AG04449 (cell line): ENCODE measurements at regions not wholly inside any gene's neighbourhood (a gene's known extent, or its start where the extent isn't known, plus 50 kb on each side); places are given as distances from the start of the nearest gene placed in this dataset.

ENCODE experiments used
- CTCF ChIA-PET: fragments of 350-600 bp; formaldehyde crosslinking; extraction: SDS; loops from one replicate; lab custom pipeline; 2021; ENCODE audit warnings: antibody characterized with exemption; lab: Yijun Ruan, JAX
- POLR2A ChIA-PET: fragments of 400-600, 350-600 bp; formaldehyde crosslinking; extraction: SDS; loops from one replicate; lab custom pipeline; 2020; ENCODE audit warnings: antibody characterized with exemption, inconsistent platforms; lab: Yijun Ruan, JAX
- DNase-seq: peaks from one replicate; pipeline ENCODE4 v3.0.0-alpha.2; 2010; ENCODE audit warnings: low read depth, low spot score
- H3K4me3 ChIP-seq: 2 replicates; pipeline ENCODE4 v1.5.1; 2011; ENCODE audit warnings: low read depth, mild to moderate bottlenecking, control low read depth, low read length
- TF ChIP-seq, protein P1 (sequence below): IDR thresholded peaks from one replicate; pipeline ENCODE4 v1.5.1; 2011; ENCODE audit warnings: mild to moderate bottlenecking, moderate library complexity, low read length, control low read depth, inconsistent platforms; ENCODE audit not compliant: insufficient read depth; ENCODE audit errors: missing control alignments

DNA sequence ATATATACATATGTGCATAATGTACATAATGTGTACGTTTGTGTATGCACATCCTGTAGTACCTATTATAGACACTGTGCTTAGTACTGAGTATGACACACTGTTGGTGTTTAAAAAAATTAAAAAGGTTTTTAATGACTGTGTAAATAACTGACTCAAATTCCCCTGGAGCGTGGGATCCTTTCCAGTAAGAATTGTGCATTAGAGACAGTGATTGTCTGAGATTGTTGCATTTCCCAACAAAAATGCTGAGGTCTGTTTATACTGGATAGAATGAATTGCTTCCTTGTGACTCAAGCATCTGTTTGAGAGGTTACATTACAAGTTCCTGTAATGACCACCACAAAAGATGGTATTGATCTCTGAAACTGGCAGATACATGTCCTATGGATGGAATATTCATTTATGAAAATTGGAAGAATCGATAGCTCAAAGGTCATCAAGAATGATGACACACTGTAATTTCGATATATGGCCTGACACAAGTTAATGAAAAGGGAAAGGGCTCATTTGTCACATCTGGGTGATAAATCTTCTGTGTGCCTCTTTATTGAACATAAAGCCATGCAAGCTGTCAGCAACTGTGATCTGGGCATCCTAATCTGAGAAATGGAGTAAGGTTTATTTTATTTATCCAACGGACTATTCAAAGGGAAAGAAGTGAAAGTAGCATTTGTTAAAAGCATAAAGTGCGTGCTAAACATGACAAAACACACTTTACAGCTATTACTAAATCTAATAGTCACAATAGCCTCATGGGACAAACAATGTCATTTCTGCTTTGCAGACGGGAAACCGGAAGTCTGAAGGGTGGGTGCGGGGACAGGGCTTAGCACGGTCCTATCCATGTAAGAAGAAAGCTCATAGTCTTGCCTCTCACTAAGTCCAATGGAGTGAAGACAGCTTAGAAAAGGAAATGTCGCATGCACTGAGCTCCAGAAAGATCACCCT is 228.8 kb downstream of the CDH11 start:
- TF ChIP-seq, protein P1, sequence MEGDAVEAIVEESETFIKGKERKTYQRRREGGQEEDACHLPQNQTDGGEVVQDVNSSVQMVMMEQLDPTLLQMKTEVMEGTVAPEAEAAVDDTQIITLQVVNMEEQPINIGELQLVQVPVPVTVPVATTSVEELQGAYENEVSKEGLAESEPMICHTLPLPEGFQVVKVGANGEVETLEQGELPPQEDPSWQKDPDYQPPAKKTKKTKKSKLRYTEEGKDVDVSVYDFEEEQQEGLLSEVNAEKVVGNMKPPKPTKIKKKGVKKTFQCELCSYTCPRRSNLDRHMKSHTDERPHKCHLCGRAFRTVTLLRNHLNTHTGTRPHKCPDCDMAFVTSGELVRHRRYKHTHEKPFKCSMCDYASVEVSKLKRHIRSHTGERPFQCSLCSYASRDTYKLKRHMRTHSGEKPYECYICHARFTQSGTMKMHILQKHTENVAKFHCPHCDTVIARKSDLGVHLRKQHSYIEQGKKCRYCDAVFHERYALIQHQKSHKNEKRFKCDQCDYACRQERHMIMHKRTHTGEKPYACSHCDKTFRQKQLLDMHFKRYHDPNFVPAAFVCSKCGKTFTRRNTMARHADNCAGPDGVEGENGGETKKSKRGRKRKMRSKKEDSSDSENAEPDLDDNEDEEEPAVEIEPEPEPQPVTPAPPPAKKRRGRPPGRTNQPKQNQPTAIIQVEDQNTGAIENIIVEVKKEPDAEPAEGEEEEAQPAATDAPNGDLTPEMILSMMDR: no peak
- POLR2A ChIA-PET: interaction anchor here (0.6 kb wide), 1 partner anchor 121 kb away, joined by 3 read pairs; no protein-coding TSS in a partner anchor
- DNase-seq: peak; percentile 89
- H3K4me3 ChIP-seq: peak overlapping the region; percentile 30
- CTCF ChIA-PET: interaction anchor here (0.9 to 1.0 kb wide), 2 partner anchors 11 to 16 kb away, joined by 3 read pairs; no protein-coding TSS in a partner anchor

DNA sequence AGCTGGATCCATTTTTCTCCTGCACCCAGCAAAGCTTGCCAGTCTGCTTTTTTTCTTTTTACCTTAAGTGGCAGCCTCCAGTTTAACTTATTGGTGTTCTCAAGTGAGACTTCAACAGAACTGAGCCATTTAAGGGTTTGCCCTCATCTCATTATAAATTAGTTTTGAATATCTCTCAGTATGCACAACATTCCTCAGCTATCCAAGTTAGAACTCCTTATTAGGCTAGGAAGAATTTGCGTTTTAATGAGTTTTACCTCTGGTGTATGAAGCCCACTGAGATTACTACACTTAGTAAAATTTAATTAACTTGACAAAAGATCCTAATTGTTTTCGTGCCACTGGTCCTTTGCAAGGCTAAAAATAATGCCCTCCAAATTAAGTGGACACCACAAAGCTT is 232.4 kb downstream of the CDH11 start:
- ChIA-PET CTCF (no interaction called here), POLR2A (no interaction called here)
- TF ChIP-seq, protein P1: no peak
- DNase-seq: no peak
- H3K4me3 ChIP-seq: no peak overlapping the region

DNA sequence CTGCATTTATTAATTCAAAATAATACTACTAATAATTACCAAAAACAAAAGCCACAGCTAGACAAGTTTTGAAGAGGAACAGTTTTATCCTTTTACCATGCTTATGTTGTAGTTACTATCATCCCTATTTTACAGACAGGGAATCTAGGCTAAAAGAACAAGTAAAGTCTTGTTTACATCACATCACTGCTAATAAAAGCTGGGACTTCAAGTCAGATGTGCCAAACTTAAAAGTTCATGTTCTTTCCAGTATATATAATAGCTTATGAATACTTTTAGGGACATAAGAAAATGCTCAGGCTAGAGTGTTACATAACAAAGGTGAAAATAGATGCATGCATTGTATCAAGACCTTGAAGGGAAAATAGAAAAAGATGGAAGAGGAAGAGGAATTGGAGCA is 234.2 kb downstream of the CDH11 start:
- TF ChIP-seq, protein P1: no peak
- POLR2A ChIA-PET: no interaction called here
- H3K4me3 ChIP-seq: no peak overlapping the region

DNA sequence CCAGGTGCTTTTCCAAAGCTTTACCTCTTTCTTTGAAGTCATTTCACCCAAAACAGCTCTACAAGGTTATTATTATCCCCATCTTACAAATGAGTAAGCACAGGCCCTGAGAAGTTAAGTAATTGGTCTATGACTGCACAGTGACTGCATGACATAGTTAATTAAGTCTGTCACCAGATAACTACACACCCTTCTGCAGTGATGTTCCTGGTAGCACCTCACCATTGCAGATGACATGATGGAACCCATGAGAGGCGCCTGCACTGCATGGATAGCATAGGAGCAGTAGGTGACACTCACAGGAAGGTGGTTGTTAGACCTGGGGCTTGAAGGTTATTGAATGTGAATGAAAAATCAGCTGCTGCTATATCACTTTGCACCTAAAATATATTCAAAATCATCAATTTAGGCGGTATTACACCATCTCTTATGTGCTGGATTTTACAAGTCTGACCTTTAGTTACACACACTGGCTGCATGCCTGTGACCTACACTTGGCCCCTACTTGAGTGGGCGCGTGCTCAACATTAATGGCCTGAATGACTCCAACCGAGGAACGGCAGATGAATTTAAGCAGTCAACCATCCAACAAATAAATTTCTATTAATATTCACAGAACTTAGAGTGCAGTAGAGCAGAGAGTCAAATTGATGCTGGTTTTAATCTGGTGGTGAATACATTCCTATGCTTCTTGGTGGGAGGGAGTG is 239.6 kb downstream of the CDH11 start:
- H3K4me3 ChIP-seq: no peak overlapping the region
- ChIA-PET CTCF (no interaction called here), POLR2A (no interaction called here)
- DNase-seq: no peak
- TF ChIP-seq, protein P1: no peak

More for the DNA sequence above, 234.2 kb downstream of the CDH11 start:
- CTCF ChIA-PET: interaction anchor here (1.0 kb wide), 1 partner anchor 10 kb away, joined by 5 read pairs; no protein-coding TSS in a partner anchor
- DNase-seq: no peak

DNA sequence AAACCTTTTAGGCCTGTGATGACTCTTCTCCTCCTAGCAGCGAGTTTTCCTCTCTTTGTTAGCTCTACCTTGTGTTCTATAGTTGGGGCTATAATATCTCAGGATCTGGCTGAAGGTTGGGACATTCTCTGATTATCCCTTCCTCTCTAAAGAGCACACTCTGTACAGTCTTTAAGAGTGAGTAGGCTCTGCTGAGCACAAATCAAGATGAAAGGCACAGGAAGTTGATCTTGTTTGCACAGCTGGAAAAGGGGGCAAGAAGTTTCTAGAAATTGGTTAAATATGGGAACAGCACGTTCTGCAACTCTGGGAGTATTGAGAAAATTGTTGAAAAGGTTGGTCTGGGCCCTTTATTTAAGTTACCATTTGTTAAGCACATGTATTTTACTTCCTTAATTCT is 240.9 kb downstream of the CDH11 start:
- no peak for DNase-seq
- no peak overlapping the region for H3K4me3 ChIP-seq
- POLR2A ChIA-PET: no interaction called here
- CTCF ChIA-PET: no interaction called here
- TF ChIP-seq, protein P1: no peak

DNA sequence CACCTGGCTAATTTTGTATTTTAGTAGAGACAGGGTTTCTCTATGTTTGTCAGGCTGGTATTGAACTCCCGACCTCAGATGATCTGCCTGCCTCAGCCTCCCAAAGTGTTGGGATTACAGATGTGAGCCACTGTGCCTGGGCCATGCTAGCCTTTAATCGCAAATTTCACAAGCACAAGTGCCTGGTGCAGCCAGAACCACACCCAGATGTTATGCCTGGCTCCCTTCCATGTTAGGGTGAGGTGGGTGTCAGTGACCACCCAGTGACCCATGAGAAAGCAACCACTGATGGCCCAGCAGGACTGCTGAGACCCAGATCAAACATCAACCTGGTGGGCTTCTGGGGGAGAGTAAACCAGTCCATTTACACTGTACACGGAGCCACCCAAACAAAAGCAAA is 241.9 kb downstream of the CDH11 start:
- TF ChIP-seq, protein P1: no peak
- POLR2A ChIA-PET: no interaction called here
- CTCF ChIA-PET: no interaction called here
- no peak for DNase-seq
- no peak overlapping the region for H3K4me3 ChIP-seq
